Vagina (tissue), 2 donors: ENCODE measurements at regions not wholly inside any gene's neighbourhood (a gene's known extent, or its start where the extent isn't known, plus 50 kb on each side); places are given as distances from the start of the nearest gene placed in this dataset.

Experiments used
- CTCF ChIP-seq, 3 experiments: fragments of 450-650 bp in 2 of 3; fragments of 200-600 bp in 1 of 3; sonication (generic) in 1 of 3; IDR thresholded peaks; one replicate each; pipeline ENCODE4 v1.5.1; 2017 to 2019; ENCODE audit warnings: antibody characterized with exemption in 3 of 3, mild to moderate bottlenecking in 2 of 3, moderate library complexity in 2 of 3
- POLR2A ChIP-seq, 2 donors: fragments of 450-650 bp; IDR thresholded peaks; one replicate each; pipeline ENCODE4 v1.6.1; 2017; ENCODE audit warnings: antibody characterized with exemption in 2 of 2, mild to moderate bottlenecking in 2 of 2, moderate library complexity in 2 of 2

- TF ChIP-seq POLR2A (IDR thresholded peaks at IDR 0.05) (no peak), CTCF (IDR thresholded peaks at IDR 0.05) (no peak)
Measured at GRCh38 chr3:147213633-147214032, 192.7 kb downstream of the ZIC4 start.
